K562 (cell line): ENCODE measurements at regions not wholly inside any gene's neighbourhood (a gene's known extent, or its start where the extent isn't known, plus 50 kb on each side); places are given as distances from the start of the nearest gene placed in this dataset.

Source experiments
- ATAC-seq: fragments of 200-7000 bp; cut with Tn5 transposase; 3 replicates; pipeline ENCODE4 v1.9.1; 2020; ENCODE audit warnings: moderate library complexity
- BruUV-seq: library from RNA; stranded (reverse); fragments of 400-500 nt; replicated peaks from 2 replicates; lab custom pipeline; 2021; lab: Mats Ljungman, UMichigan
- CTCF ChIA-PET: fragments of 300-600 bp; formaldehyde crosslinking; extraction: SDS; loops from one replicate; lab custom pipeline; 2021; ENCODE audit warnings: low intra/inter-chr PET ratio; lab: Yijun Ruan, JAX
- POLR2A ChIA-PET: fragments of 300-600, 350-650 bp; sonication (Branson Sonifier 250); formaldehyde crosslinking; extraction: SDS; loops from one replicate; lab custom pipeline; 2021; ENCODE audit warnings: antibody characterized with exemption, inconsistent platforms; lab: Yijun Ruan, JAX
- DNase-seq, 4 experiments: peaks; one replicate each; pipeline versions ENCODE4 v3.0.0 to v3.0.0-alpha.2; 2011 to 2018; ENCODE audit warnings: low spot score in 3 of 4, mixed read lengths in 3 of 4; ENCODE audit errors: extremely low read depth in 1 of 4
- FAIRE-seq: peaks from 2 replicates; lab custom pipeline; 2011; peaks lifted over from hg19 to GRCh38; lab: Jason Lieb, UNC
- H2AFZ ChIP-seq: 2 replicates; pipeline ENCODE4 v1.6.0; 2011; ENCODE audit warnings: low read depth, low read length, control low read depth, inconsistent platforms
- H3K27ac ChIP-seq: fragments of 200-600 bp; 3 replicates; pipeline ENCODE4 v1.8.0; 2011; ENCODE audit warnings: low read depth, mild to moderate bottlenecking, control low read depth, inconsistent platforms, low read length, moderate library complexity, mixed read lengths; ENCODE audit errors: extremely low read depth
- H3K27me3 ChIP-seq, 2 experiments: fragments of 300-600 bp in 1 of 2; 2 replicates in 1 of 2; 3 replicates in 1 of 2; pipeline versions ENCODE4 v1.6.0 to v1.8.0; 2011; ENCODE audit warnings: inconsistent platforms in 2 of 2, low read length in 2 of 2, mild to moderate bottlenecking in 1 of 2, mixed read lengths in 1 of 2, moderate library complexity in 1 of 2; ENCODE audit not compliant: control insufficient read depth in 2 of 2, insufficient read depth in 2 of 2
- H3K36me3 ChIP-seq: fragments of 300-600 bp; 3 replicates; pipeline ENCODE4 v1.8.0; 2011; ENCODE audit warnings: mild to moderate bottlenecking, low read length, inconsistent platforms; ENCODE audit not compliant: control insufficient read depth, insufficient read depth
- H3K4me1 ChIP-seq, 2 experiments: fragments of 200-600 bp in 1 of 2; replicated peaks in 1 of 2; 2 replicates in 1 of 2; 3 replicates in 1 of 2; pipeline versions ENCODE4 v1.5.1 to v1.8.0; 2011; ENCODE audit warnings: inconsistent platforms in 2 of 2, low read length in 2 of 2, mild to moderate bottlenecking in 1 of 2, mixed read lengths in 1 of 2, moderate library complexity in 1 of 2; ENCODE audit not compliant: control insufficient read depth in 2 of 2, insufficient read depth in 2 of 2
- H3K4me2 ChIP-seq: 2 replicates; pipeline ENCODE4 v1.6.1; 2011; ENCODE audit warnings: low read length, control low read depth, inconsistent platforms, mixed read lengths; ENCODE audit not compliant: insufficient read depth
- H3K4me3 ChIP-seq: fragments of 200-600 bp; sonication (generic), shearing (Covaris generic); 2 replicates; pipeline ENCODE4 v1.5.1; 2016; ENCODE audit warnings: control low read depth, inconsistent platforms
- H3K79me2 ChIP-seq: fragments of 200-600 bp; 3 replicates; pipeline ENCODE4 v1.8.0; 2011; ENCODE audit warnings: low read length, inconsistent platforms; ENCODE audit not compliant: control insufficient read depth, insufficient read depth
- H3K9ac ChIP-seq, 2 experiments: 2 replicates each; pipeline versions ENCODE4 v1.6.0 to v1.6.1; 2011; ENCODE audit warnings: low read depth in 2 of 2, low read length in 2 of 2, control low read depth in 1 of 2, inconsistent platforms in 1 of 2, mild to moderate bottlenecking in 1 of 2, mixed read lengths in 1 of 2; ENCODE audit not compliant: insufficient read depth in 1 of 2
- H3K9me1 ChIP-seq: one replicate; pipeline ENCODE4 v1.6.0; 2011; ENCODE audit warnings: inconsistent platforms, mild to moderate bottlenecking, low read length, moderate library complexity; ENCODE audit not compliant: control insufficient read depth, insufficient read depth
- H3K9me3 ChIP-seq: replicated peaks from 2 replicates; pipeline ENCODE4 v1.5.1; 2011; ENCODE audit warnings: low read depth, low read length, inconsistent platforms; ENCODE audit not compliant: control insufficient read depth, insufficient read depth
- H4K20me1 ChIP-seq: replicated peaks from 2 replicates; pipeline ENCODE4 v1.6.1; 2011; ENCODE audit warnings: low read length, inconsistent platforms, mixed read lengths; ENCODE audit not compliant: control insufficient read depth, insufficient read depth
- NFIC ChIP-seq: fragments of 450-650 bp; IDR thresholded peaks from 2 replicates; pipeline ENCODE4 v1.6.1; 2017; ENCODE audit warnings: mild to moderate bottlenecking, inconsistent platforms
- ZNF551 ChIP-seq: fragments of 250-450 bp; sonication (Bioruptor Pico); IDR thresholded peaks from 2 replicates; pipeline ENCODE4 v1.5.0; 2021; ENCODE audit warnings: mild to moderate bottlenecking, moderate library complexity
- WGBS: fragments of 100-300 bp; shearing (Covaris generic); methylation state at CpG from one replicate; pipeline ENCODE4 v1.1.6; 2016; ENCODE audit warnings: low coverage, mixed read lengths; ENCODE audit not compliant: insufficient coverage; ENCODE audit errors: missing lambda C conversion rate; 5-methylcytosine and 5-hydroxymethylcytosine counted together
- in situ Hi-C: fragments of 300-500 bp; cut with MboI; formaldehyde crosslinking; loops from 4 replicates; pipeline ENCODE4 v1.15.0; 2018; ENCODE audit warnings: inconsistent platforms, mixed read lengths
- intact Hi-C: fragments of 100-400 bp; cut with micrococcal nuclease; formaldehyde crosslinking; loops from 2 replicates; pipeline ENCODE4 v1.14.2; 2022
- TF ChIP-seq, protein P1 (sequence below): IDR thresholded peaks from 2 replicates; pipeline ENCODE4 v1.6.1; 2016; ENCODE audit warnings: missing genetic modification characterization, missing compliant biosample characterization

DNA sequence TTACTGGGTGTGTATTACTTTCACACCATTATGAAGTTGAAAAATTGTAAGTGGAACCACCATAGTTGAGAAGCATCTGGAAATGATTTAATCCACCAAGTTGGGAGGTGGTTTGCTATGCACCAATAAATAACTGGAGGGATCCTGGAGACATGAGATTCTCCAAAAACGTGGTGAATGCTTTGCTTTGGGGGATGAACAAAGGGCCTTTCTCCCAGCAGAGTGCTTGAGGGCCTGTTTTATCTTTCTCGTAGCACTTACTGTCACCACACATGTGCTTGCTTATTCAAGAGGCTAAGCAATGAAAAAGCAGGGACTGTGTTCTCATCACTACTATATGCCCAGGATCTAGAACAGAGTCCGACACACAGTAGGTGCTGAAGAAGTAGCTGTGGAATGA, 371.1 kb downstream of the DHX35 start:
- Histone ChIP-seq H3K4me1 (no peaks in the 10 kb centered on the region), H2AFZ (no peak overlapping the region), H3K27ac (no peak overlapping the region), H3K36me3 (no peaks in the 10 kb centered on the region), H3K4me2 (no peak overlapping the region), H3K9me3 (no peaks in the 10 kb centered on the region), H3K9ac (no peak overlapping the region), H3K27me3 (no peaks in the 10 kb centered on the region), H4K20me1 (no peaks in the 10 kb centered on the region), H3K4me3 (no peak overlapping the region)
- FAIRE-seq (no peak), DNase-seq (no peak)
- intact Hi-C loops, result no loop called here
- no TSS peak for BruUV-seq
- CTCF ChIA-PET, result no interaction called here
- in situ Hi-C loops, result no loop called here
- no peak for TF ChIP-seq ZNF551 (CRISPR knock-in tag)
- TF ChIP-seq, all 486 proteins: peak for 0
- POLR2A ChIA-PET, result interaction anchor here (0.5 kb wide), 1 partner anchor 68 kb away, joined by 3 read pairs; no protein-coding TSS in a partner anchor
- no peaks in the 10 kb centered on the region for H3K9me1 ChIP-seq
- no peaks in the 10 kb centered on the region for H3K79me2 ChIP-seq
- ATAC-seq, result no peak
- WGBS, result 0% methylated on average over 3 of the region's 3 CpGs

DNA sequence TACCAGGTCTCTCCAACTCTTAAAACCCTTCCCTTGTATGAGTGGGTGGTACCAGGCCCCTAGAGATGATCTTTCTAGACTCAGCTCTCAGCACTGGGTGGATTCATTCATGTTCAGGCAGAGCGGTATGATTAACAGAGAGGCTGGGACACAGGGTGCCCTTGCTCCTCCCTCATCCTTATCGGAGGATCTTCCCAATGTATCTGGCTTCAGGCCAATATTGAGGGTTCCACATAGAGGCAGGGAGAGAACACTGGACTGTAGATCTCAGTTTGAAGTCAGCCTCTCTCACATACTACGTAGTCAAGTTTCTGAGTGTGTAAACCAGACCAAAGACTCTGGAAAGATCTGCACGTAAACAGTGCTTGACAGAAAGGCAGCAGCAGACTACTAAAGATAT, 366.2 kb downstream of the DHX35 start:
- Histone ChIP-seq H2AFZ (no peak overlapping the region), H3K9me3 (no peaks in the 10 kb centered on the region), H3K79me2 (no peaks in the 10 kb centered on the region), H3K9me1 (no peaks in the 10 kb centered on the region), H3K4me2 (no peak overlapping the region), H3K9ac (no peak overlapping the region), H3K27me3 (no peaks in the 10 kb centered on the region), H3K4me3 (no peak overlapping the region), H4K20me1 (no peaks in the 10 kb centered on the region), H3K36me3 (no peaks in the 10 kb centered on the region), H3K27ac (no peak overlapping the region), H3K4me1 (no peaks in the 10 kb centered on the region)
- TF ChIP-seq, protein P1, sequence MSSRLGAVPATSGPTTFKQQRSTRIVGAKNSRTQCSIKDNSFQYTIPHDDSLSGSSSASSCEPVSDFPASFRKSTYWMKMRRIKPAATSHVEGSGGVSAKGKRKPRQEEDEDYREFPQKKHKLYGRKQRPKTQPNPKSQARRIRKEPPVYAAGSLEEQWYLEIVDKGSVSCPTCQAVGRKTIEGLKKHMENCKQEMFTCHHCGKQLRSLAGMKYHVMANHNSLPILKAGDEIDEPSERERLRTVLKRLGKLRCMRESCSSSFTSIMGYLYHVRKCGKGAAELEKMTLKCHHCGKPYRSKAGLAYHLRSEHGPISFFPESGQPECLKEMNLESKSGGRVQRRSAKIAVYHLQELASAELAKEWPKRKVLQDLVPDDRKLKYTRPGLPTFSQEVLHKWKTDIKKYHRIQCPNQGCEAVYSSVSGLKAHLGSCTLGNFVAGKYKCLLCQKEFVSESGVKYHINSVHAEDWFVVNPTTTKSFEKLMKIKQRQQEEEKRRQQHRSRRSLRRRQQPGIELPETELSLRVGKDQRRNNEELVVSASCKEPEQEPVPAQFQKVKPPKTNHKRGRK, result no peak
- TF ChIP-seq NFIC, result peak; percentile 55; the same call in 1 of the 2 replicates
- in situ Hi-C loops (no loop called here), intact Hi-C loops (no loop called here)
- BruUV-seq, result no TSS peak
- CTCF ChIA-PET, result no interaction called here
- POLR2A ChIA-PET, result no interaction called here
- FAIRE-seq, result no peak
- peak in 1 of 4 experiments; percentile 3 for DNase-seq
- WGBS, result 8% methylated on average over 4 of the region's 4 CpGs
- ATAC-seq, result no peak
